Keratinocyte (primary cell): ENCODE measurements at regions not wholly inside any gene's neighbourhood (a gene's known extent, or its start where the extent isn't known, plus 50 kb on each side); places are given as distances from the start of the nearest gene placed in this dataset.

Source experiments
- DNase-seq: peaks from one replicate; pipeline ENCODE4 v3.0.0-alpha.2; 2011; ENCODE audit warnings: low read depth, missing footprints, low spot score
- FAIRE-seq: peaks from 2 replicates; lab custom pipeline; 2011; peaks lifted over from hg19 to GRCh38; lab: Jason Lieb, UNC
- H2AFZ ChIP-seq: 2 replicates; pipeline ENCODE4 v1.6.0; 2012; ENCODE audit warnings: low read length, control low read depth, inconsistent platforms; ENCODE audit not compliant: control insufficient read depth
- H3K27ac ChIP-seq: 2 replicates; pipeline ENCODE4 v1.5.1; 2011; ENCODE audit warnings: low read length; ENCODE audit not compliant: control insufficient read depth, insufficient read depth
- H3K27me3 ChIP-seq: 3 replicates; pipeline ENCODE4 v1.6.0; 2011; ENCODE audit warnings: low read length; ENCODE audit not compliant: control insufficient read depth, insufficient read depth; ENCODE audit errors: extremely low read depth
- H3K36me3 ChIP-seq, 2 experiments: 2 replicates in 1 of 2; 3 replicates in 1 of 2; pipeline ENCODE4 v1.5.1; 2011; ENCODE audit warnings: low read length in 2 of 2, mild to moderate bottlenecking in 1 of 2; ENCODE audit not compliant: control insufficient read depth in 2 of 2, insufficient read depth in 2 of 2; ENCODE audit errors: extremely low read depth in 1 of 2
- H3K4me1 ChIP-seq: 3 replicates; pipeline ENCODE4 v1.5.1; 2011; ENCODE audit warnings: low read length; ENCODE audit not compliant: control insufficient read depth, insufficient read depth; ENCODE audit errors: extremely low read depth
- H3K4me2 ChIP-seq: 3 replicates; pipeline ENCODE4 v1.6.0; 2011; ENCODE audit warnings: low read depth, low read length; ENCODE audit not compliant: control insufficient read depth, insufficient read depth; ENCODE audit errors: extremely low read depth
- H3K4me3 ChIP-seq, 3 experiments: fragments of 200-600 bp in 1 of 3; sonication (generic) in 1 of 3; 2 replicates in 2 of 3; 3 replicates in 1 of 3; pipeline ENCODE4 v1.5.1; 2011 to 2016; ENCODE audit warnings: low read length in 3 of 3, mild to moderate bottlenecking in 3 of 3, control low read depth in 2 of 3, inconsistent platforms in 1 of 3, low read depth in 1 of 3, mixed read lengths in 1 of 3, mixed run types in 1 of 3, moderate library complexity in 1 of 3; ENCODE audit not compliant: control insufficient read depth in 2 of 3, insufficient read depth in 2 of 3; ENCODE audit errors: extremely low read depth in 1 of 3
- H3K79me2 ChIP-seq: 2 replicates; pipeline ENCODE4 v1.6.0; 2012; ENCODE audit warnings: low read length; ENCODE audit not compliant: control insufficient read depth, insufficient read depth
- H3K9ac ChIP-seq: 3 replicates; pipeline ENCODE4 v1.6.0; 2011; ENCODE audit warnings: low read length; ENCODE audit not compliant: control insufficient read depth, insufficient read depth; ENCODE audit errors: extremely low read depth
- H3K9me1 ChIP-seq: 3 replicates; pipeline ENCODE4 v1.6.0; 2011; ENCODE audit warnings: low read length; ENCODE audit not compliant: control insufficient read depth, insufficient read depth; ENCODE audit errors: extremely low read depth
- H3K9me3 ChIP-seq: 2 replicates; pipeline ENCODE4 v1.5.1; 2012; ENCODE audit warnings: low read depth, low read length; ENCODE audit not compliant: control insufficient read depth
- H4K20me1 ChIP-seq: 3 replicates; pipeline ENCODE4 v1.6.0; 2011; ENCODE audit warnings: low read length; ENCODE audit not compliant: control insufficient read depth, insufficient read depth; ENCODE audit errors: extremely low read depth
- EZH2 ChIP-seq: IDR thresholded peaks from one replicate; pipeline ENCODE4 v1.6.1; 2012; ENCODE audit warnings: inconsistent platforms, mild to moderate bottlenecking, low read length, moderate library complexity
- dilution Hi-C: fragments of 300-500 bp; cut with MboI; formaldehyde crosslinking; loops from one replicate; pipeline ENCODE4 v1.7.0; 2020; ENCODE audit warnings: low sequenced_read_pairs; ENCODE audit not compliant: extremely low pct_ligation_motif_present
- TF ChIP-seq, protein P1 (sequence below), 3 experiments: IDR thresholded peaks in 1 of 3; conservative IDR thresholded peaks in 1 of 3; optimal IDR thresholded peaks in 1 of 3; 2 replicates in 2 of 3; 3 replicates in 1 of 3; pipeline versions ENCODE3 to v1.5.1; 2011; ENCODE audit warnings: low read length in 3 of 3, mild to moderate bottlenecking in 3 of 3, moderate library complexity in 2 of 3, control low read depth in 1 of 3, inconsistent platforms in 1 of 3; ENCODE audit not compliant: insufficient read depth in 2 of 3; ENCODE audit errors: extremely low read depth in 1 of 3

DNA sequence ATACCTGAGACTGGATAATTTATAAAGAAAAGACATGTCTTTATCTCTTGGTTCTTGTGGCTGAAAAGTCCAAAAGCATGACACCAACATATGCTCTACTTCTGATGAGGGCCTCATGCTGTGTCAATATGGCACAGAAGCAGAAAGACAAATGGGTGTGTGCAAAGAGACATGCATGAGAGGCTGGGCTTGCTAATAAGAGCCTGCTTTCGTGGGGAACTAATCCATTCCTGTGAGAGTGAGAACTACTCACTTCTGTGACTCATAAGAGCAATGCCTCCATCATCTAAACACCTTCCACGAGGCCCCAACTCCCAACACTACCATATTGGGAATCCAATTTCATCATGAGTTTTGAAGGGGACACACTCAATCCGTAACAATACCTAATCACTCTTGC is 340.0 kb upstream of the DUSP10 start:
- FAIRE-seq = no peak
- dilution Hi-C loops = no loop called here
- no peak overlapping the region for H2AFZ ChIP-seq

DNA sequence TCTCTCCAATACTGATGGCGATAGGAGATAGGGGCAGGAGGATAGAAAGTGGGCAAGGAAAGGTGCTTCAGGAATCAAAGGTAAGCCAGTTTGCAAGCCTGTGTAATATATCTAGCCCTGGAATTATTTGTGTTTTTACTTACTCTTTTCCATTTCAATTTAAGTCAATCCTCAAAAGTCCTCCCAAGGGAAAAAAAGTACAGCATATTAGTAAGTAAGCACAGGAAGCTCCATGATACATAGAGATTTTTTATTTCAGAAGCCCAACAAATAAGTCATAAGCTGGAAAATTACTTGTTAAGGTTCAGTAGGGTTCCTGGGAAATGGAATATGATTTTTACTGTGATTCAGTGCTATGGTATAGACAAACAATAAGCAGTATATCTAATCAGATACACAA is 337.7 kb upstream of the DUSP10 start:
- Histone ChIP-seq H3K4me3 (no peak overlapping the region), H4K20me1 (no peaks in the 10 kb centered on the region), H3K9me3 (no peaks in the 10 kb centered on the region), H3K9me1 (no peaks in the 10 kb centered on the region), H2AFZ (no peak overlapping the region), H3K79me2 (no peaks in the 10 kb centered on the region), H3K4me1 (no peaks in the 10 kb centered on the region), H3K36me3 (no peaks in the 10 kb centered on the region), H3K4me2 (no peak overlapping the region), H3K27ac (no peak overlapping the region), H3K9ac (no peak overlapping the region), H3K27me3 (no peaks in the 10 kb centered on the region)
- no peak for DNase-seq
- dilution Hi-C loops = no loop called here
- TF ChIP-seq EZH2 = no peak
- TF ChIP-seq, protein P1, sequence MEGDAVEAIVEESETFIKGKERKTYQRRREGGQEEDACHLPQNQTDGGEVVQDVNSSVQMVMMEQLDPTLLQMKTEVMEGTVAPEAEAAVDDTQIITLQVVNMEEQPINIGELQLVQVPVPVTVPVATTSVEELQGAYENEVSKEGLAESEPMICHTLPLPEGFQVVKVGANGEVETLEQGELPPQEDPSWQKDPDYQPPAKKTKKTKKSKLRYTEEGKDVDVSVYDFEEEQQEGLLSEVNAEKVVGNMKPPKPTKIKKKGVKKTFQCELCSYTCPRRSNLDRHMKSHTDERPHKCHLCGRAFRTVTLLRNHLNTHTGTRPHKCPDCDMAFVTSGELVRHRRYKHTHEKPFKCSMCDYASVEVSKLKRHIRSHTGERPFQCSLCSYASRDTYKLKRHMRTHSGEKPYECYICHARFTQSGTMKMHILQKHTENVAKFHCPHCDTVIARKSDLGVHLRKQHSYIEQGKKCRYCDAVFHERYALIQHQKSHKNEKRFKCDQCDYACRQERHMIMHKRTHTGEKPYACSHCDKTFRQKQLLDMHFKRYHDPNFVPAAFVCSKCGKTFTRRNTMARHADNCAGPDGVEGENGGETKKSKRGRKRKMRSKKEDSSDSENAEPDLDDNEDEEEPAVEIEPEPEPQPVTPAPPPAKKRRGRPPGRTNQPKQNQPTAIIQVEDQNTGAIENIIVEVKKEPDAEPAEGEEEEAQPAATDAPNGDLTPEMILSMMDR (optimal IDR thresholded peaks at IDR 0.05 in 1 of 3, IDR thresholded peaks at IDR 0.05 in 1 of 3, conservative IDR thresholded peaks at IDR 0.05 in 1 of 3; ENCODE audit: extremely low read depth in 1 of 3, insufficient read depth in 2 of 3, low read length in 3 of 3) = no peak
- FAIRE-seq = no peak

More for the DNA sequence above, 340.0 kb upstream of the DUSP10 start:
- Histone ChIP-seq H3K9ac (no peak overlapping the region), H4K20me1 (no peaks in the 10 kb centered on the region), H3K4me1 (no peaks in the 10 kb centered on the region), H3K79me2 (no peaks in the 10 kb centered on the region), H3K9me1 (no peaks in the 10 kb centered on the region), H3K4me3 (no peak overlapping the region), H3K9me3 (no peaks in the 10 kb centered on the region), H3K4me2 (no peak overlapping the region), H3K27ac (no peak overlapping the region), H3K27me3 (peaks cover 1% of the 10 kb centered on the region), H3K36me3 (no peaks in the 10 kb centered on the region)
- TF ChIP-seq EZH2 = no peak
- TF ChIP-seq, protein P1 (optimal IDR thresholded peaks at IDR 0.05 in 1 of 3, IDR thresholded peaks at IDR 0.05 in 1 of 3, conservative IDR thresholded peaks at IDR 0.05 in 1 of 3; ENCODE audit: extremely low read depth in 1 of 3, insufficient read depth in 2 of 3, low read length in 3 of 3) = no peak
- no peak for DNase-seq
